HUES48 (cell line): ENCODE measurements at regions not wholly inside any gene's neighbourhood (a gene's known extent, or its start where the extent isn't known, plus 50 kb on each side); places are given as distances from the start of the nearest gene placed in this dataset.
"Not testable (repeated sequence)": the region's sequence is repeated elsewhere in the genome, so short reads cannot be mapped to it uniquely, and the experiment has no call there.

Experiments
- H3K27ac ChIP-seq: one replicate; pipeline ENCODE4 v1.7.0; 2013; ENCODE audit warnings: low read depth, low read length, inconsistent platforms
- H3K27me3 ChIP-seq: 2 replicates; pipeline ENCODE4 v1.6.1; 2013; ENCODE audit warnings: mild to moderate bottlenecking, low read length; ENCODE audit not compliant: control insufficient read depth, insufficient read depth
- H3K36me3 ChIP-seq: 2 replicates; pipeline ENCODE4 v1.6.1; 2013; ENCODE audit warnings: low read length; ENCODE audit not compliant: control insufficient read depth, insufficient read depth
- H3K4me1 ChIP-seq: 2 replicates; pipeline ENCODE4 v1.6.1; 2013; ENCODE audit warnings: mild to moderate bottlenecking, low read length; ENCODE audit not compliant: control insufficient read depth, insufficient read depth
- H3K4me3 ChIP-seq: 2 replicates; pipeline ENCODE4 v1.5.1; 2013; ENCODE audit warnings: mild to moderate bottlenecking, low read depth, low read length
- H3K9ac ChIP-seq: 2 replicates; pipeline ENCODE4 v1.6.1; 2013; ENCODE audit warnings: mild to moderate bottlenecking, low read depth, low read length, moderate library complexity
- H3K9me3 ChIP-seq: 2 replicates; pipeline ENCODE4 v1.6.1; 2013; ENCODE audit warnings: low read length; ENCODE audit not compliant: control insufficient read depth, insufficient read depth

DNA sequence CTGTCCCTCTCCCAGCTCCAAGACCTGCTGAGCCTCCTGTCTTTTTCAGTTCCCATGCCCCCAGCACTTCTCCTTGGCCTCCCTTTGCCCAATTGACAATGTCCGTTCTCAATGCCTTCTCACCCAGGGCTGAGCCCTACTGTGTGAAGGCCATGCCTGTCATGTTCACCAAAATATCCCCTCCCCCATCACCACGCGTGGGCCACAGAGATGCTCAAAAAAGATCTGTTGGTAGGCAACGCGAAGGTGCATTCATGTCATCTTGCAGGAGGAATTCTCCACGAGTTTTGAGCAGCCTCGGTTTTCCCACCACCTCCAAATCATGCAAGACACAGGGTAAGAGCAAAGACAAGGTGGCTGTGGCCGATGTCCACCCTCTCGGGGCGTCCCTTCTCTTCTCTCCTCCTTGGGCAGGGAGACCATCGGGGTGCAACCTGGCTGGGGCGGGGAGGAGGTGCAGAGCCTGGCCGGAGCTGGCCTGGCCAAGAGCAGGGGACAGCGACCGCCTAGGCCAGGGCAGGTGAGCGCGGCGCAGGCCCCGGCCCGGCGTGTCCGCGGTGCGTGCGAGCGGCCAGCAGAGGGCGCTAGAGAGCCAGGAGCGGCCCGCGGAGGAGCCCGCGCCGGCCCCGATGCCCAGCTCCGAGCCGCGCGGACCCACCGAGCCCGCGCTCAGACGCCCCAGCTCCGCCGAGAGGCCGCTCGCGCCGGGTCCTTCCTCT, 56.3 kb upstream of the KRTAP5-11 start:
- H3K36me3 ChIP-seq, H3K9me3 ChIP-seq, H3K27ac ChIP-seq, H3K9ac ChIP-seq, H3K4me1 ChIP-seq: not testable (repeated sequence)
- Histone ChIP-seq H3K4me3 (peak overlapping the region; percentile 59; the same call in 1 of the 2 replicates), H3K27me3 (peaks cover 14% of the 10 kb centered on the region)

GRCh38 chr11:71639520-71639849, 56.8 kb upstream of the KRTAP5-11 start:
- H3K9me3 ChIP-seq, H3K9ac ChIP-seq, H3K4me1 ChIP-seq, H3K36me3 ChIP-seq, H3K27ac ChIP-seq: not testable (repeated sequence)
- Histone ChIP-seq H3K27me3 (peaks cover 14% of the 10 kb centered on the region), H3K4me3 (peak overlapping the region; percentile 59; the same call in 1 of the 2 replicates)

GRCh38 chr11:71639916-71640315, 57.2 kb upstream of the KRTAP5-11 start:
- not testable (repeated sequence) for H3K36me3 ChIP-seq, H3K9ac ChIP-seq, H3K9me3 ChIP-seq, H3K4me1 ChIP-seq, H3K27ac ChIP-seq
- H3K27me3 ChIP-seq = peaks cover 14% of the 10 kb centered on the region
- peak overlapping the region; percentile 35; the same call in 1 of the 2 replicates for H3K4me3 ChIP-seq

DNA sequence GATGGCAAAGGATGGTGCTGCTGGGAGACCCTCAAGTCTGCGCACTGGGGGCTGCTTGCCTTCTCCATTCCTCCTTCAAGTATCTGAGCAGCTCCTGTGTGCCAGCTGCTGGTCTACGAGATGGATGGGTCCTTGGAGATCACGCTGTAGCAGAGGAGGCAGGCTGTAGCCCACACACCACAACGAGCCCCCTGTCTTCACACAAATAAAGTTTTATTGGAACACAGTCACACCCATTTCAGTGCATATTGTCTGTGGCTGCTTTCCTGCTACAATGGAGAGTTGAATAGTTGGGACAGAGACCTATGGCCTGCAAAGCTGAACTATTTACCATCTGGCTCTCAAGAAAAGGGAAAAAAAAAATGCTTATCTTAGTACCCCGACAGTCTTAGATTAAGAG, 64.4 kb upstream of the KRTAP5-11 start:
- H3K9me3 ChIP-seq, H3K9ac ChIP-seq, H3K4me3 ChIP-seq, H3K27me3 ChIP-seq, H3K4me1 ChIP-seq, H3K36me3 ChIP-seq, H3K27ac ChIP-seq: not testable (repeated sequence)

DNA sequence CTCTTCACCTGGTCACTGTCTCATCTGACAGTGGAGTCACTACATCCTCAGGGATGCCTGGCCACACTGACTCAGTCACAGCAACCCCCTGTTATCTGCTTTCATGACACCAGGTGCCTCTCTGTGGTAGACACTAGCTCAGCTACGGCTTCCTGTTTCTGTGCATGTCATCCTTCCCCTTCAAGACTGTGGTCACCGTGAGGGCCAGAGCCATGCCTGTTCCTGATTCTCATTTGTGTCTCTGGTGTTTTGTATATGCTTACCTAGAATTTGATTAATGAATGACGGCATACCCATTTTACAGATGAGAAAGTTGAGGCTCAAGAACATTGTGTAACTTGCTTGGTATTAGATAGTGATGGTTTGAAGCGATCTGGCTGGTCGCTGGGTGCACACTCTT, 70.3 kb upstream of the KRTAP5-11 start:
- not testable (repeated sequence) for H3K4me1 ChIP-seq, H3K4me3 ChIP-seq, H3K36me3 ChIP-seq, H3K27me3 ChIP-seq, H3K9me3 ChIP-seq, H3K27ac ChIP-seq, H3K9ac ChIP-seq

- not testable (repeated sequence) for H3K4me3 ChIP-seq, H3K36me3 ChIP-seq, H3K27me3 ChIP-seq, H3K4me1 ChIP-seq, H3K9me3 ChIP-seq, H3K27ac ChIP-seq, H3K9ac ChIP-seq
These were observed 71.7 kb upstream of the KRTAP5-11 start for GRCh38 chr11:71654423-71654822.

DNA sequence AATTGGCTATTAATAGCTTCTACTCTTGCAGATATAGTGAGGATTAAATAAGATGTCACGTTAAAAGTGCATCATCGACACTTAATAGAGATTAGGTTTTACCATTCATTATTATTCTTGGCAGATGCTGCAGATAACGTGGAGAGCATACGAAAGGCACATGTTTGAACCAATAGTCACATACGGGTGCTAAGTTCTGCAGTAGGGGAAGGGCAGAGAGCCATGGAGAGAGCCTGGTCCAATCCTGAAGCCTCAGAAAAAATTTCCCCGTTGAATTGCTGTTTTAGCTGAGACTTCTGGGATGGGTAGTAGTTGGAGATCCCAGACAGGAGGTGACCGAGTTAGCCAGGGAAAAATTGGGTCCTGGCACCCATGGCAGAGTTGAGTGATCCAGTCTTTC, 72.4 kb upstream of the KRTAP5-11 start:
- H3K9me3 ChIP-seq, H3K4me1 ChIP-seq, H3K36me3 ChIP-seq, H3K9ac ChIP-seq, H3K27ac ChIP-seq, H3K4me3 ChIP-seq, H3K27me3 ChIP-seq: not testable (repeated sequence)

DNA sequence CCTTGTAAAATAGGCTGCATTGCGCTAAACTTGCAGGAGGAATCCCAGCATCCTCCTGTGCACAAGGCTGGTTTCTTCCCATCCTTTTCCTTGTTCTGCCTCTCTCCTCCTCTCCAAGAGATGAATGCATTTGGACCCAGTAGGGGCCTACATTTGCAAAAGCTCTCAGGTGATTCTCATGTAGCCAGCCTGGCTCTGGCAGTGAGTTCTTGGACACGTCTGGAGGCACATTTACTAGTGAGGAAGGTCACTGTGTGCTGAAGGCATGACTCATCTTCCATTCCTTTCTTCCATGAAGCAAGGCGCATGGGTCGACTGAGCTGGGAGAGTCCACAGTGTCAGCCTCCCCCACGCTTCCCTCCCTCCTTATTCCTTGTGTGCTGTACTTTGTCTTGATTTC, 73.8 kb upstream of the KRTAP5-11 start:
- not testable (repeated sequence) for H3K9me3 ChIP-seq, H3K9ac ChIP-seq, H3K27me3 ChIP-seq, H3K27ac ChIP-seq, H3K4me3 ChIP-seq, H3K4me1 ChIP-seq, H3K36me3 ChIP-seq

- not testable (repeated sequence) for H3K27me3 ChIP-seq, H3K27ac ChIP-seq, H3K9ac ChIP-seq
These were observed 82.3 kb upstream of the KRTAP5-11 start for GRCh38 chr11:71664941-71665340.

DNA sequence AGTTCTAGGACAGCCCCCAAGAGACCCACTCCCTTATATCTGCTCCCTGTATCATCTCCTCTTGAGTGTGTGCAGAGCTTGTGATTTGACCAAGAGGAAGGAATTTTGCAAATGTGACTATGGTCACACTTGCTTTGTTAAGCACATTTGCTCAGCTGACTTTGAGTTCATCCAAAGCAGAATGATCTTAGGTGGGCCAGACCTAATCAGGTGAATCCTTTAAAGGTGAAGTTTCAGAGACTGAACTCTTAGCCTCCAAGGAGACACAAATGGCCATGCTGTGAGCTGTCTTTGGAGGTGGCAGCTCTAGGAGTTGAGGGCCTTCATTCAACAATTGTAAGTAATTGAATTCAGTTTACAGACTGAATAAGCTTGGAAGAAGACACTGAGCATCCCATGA, 115.4 kb upstream of the KRTAP5-11 start:
- not testable (repeated sequence) for H3K27ac ChIP-seq, H3K9me3 ChIP-seq, H3K36me3 ChIP-seq, H3K4me1 ChIP-seq, H3K9ac ChIP-seq, H3K4me3 ChIP-seq, H3K27me3 ChIP-seq

More at GRCh38 chr11:71664941-71665340, 82.3 kb upstream of the KRTAP5-11 start:
- not testable (repeated sequence) for H3K36me3 ChIP-seq, H3K9me3 ChIP-seq, H3K4me3 ChIP-seq, H3K4me1 ChIP-seq

- H3K27me3 ChIP-seq, H3K27ac ChIP-seq, H3K4me1 ChIP-seq, H3K4me3 ChIP-seq, H3K36me3 ChIP-seq, H3K9ac ChIP-seq, H3K9me3 ChIP-seq: not testable (repeated sequence)
These were observed 116.3 kb upstream of the KRTAP5-11 start for GRCh38 chr11:71698961-71699360.
